DND-41 (cell line): ENCODE measurements at regions not wholly inside any gene's neighbourhood (a gene's known extent, or its start where the extent isn't known, plus 50 kb on each side); places are given as distances from the start of the nearest gene placed in this dataset.

ENCODE experiments used
- EZH2 ChIP-seq: IDR thresholded peaks from 3 replicates; pipeline ENCODE4 v1.6.1; 2012; ENCODE audit warnings: borderline replicate concordance, low read depth, mild to moderate bottlenecking, moderate library complexity, low read length, inconsistent platforms; ENCODE audit not compliant: severe bottlenecking
- TF ChIP-seq, protein P1 (sequence below): IDR thresholded peaks from 2 replicates; pipeline ENCODE4 v1.5.1; 2012; ENCODE audit warnings: borderline replicate concordance, low read length, moderate library complexity, mild to moderate bottlenecking; ENCODE audit not compliant: poor library complexity, severe bottlenecking; ENCODE audit errors: extremely low read depth

- no peak for TF ChIP-seq EZH2
- TF ChIP-seq, protein P1, sequence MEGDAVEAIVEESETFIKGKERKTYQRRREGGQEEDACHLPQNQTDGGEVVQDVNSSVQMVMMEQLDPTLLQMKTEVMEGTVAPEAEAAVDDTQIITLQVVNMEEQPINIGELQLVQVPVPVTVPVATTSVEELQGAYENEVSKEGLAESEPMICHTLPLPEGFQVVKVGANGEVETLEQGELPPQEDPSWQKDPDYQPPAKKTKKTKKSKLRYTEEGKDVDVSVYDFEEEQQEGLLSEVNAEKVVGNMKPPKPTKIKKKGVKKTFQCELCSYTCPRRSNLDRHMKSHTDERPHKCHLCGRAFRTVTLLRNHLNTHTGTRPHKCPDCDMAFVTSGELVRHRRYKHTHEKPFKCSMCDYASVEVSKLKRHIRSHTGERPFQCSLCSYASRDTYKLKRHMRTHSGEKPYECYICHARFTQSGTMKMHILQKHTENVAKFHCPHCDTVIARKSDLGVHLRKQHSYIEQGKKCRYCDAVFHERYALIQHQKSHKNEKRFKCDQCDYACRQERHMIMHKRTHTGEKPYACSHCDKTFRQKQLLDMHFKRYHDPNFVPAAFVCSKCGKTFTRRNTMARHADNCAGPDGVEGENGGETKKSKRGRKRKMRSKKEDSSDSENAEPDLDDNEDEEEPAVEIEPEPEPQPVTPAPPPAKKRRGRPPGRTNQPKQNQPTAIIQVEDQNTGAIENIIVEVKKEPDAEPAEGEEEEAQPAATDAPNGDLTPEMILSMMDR: no peak
These were observed 525.2 kb downstream of the TNS3 start for GRCh38 chr7:47056731-47057130.
